Mesenchymal stem cell (in vitro differentiated cells and primary cell): ENCODE measurements at regions not wholly inside any gene's neighbourhood (a gene's known extent, or its start where the extent isn't known, plus 50 kb on each side); places are given as distances from the start of the nearest gene placed in this dataset.

ENCODE experiments used
- DNase-seq: peaks from one replicate; pipeline ENCODE4 v3.0.0-alpha.2; 2013
- H2AFZ ChIP-seq: one replicate; pipeline ENCODE4 v1.6.1; 2013; ENCODE audit warnings: low read depth, mild to moderate bottlenecking, control low read depth, inconsistent platforms, low read length, moderate library complexity
- H2AK5ac ChIP-seq: 2 replicates; pipeline ENCODE4 v1.6.1; 2013; ENCODE audit warnings: low read length, moderate library complexity, mild to moderate bottlenecking, inconsistent platforms; ENCODE audit not compliant: severe bottlenecking
- H2BK120ac ChIP-seq: one replicate; pipeline ENCODE4 v1.6.1; 2013; ENCODE audit warnings: low read depth, mild to moderate bottlenecking, inconsistent platforms, low read length, moderate library complexity
- H2BK12ac ChIP-seq, 2 experiments: one replicate each; pipeline ENCODE4 v1.6.1; 2013; ENCODE audit warnings: inconsistent platforms in 2 of 2, low read length in 2 of 2, mild to moderate bottlenecking in 2 of 2, moderate library complexity in 2 of 2, control low read depth in 1 of 2
- H2BK15ac ChIP-seq: one replicate; pipeline ENCODE4 v1.6.1; 2013; ENCODE audit warnings: mild to moderate bottlenecking, low read depth, inconsistent platforms; ENCODE audit not compliant: poor library complexity, severe bottlenecking
- H2BK5ac ChIP-seq: 2 replicates; pipeline ENCODE4 v1.6.1; 2013; ENCODE audit warnings: low read depth, mild to moderate bottlenecking, low read length, control low read depth, inconsistent platforms; ENCODE audit not compliant: poor library complexity, severe bottlenecking
- H3K14ac ChIP-seq, 2 experiments: one replicate each; pipeline ENCODE4 v1.6.1; 2013; ENCODE audit warnings: inconsistent platforms in 2 of 2, low read length in 2 of 2, control low read depth in 1 of 2, mild to moderate bottlenecking in 1 of 2, moderate library complexity in 1 of 2
- H3K18ac ChIP-seq, 2 experiments: one replicate each; pipeline ENCODE4 v1.6.1; 2013; ENCODE audit warnings: inconsistent platforms in 2 of 2, low read length in 2 of 2, control low read depth in 1 of 2, low read depth in 1 of 2, mild to moderate bottlenecking in 1 of 2
- H3K23ac ChIP-seq, 2 experiments: one replicate each; pipeline ENCODE4 v1.6.1; 2013; ENCODE audit warnings: inconsistent platforms in 2 of 2, low read length in 2 of 2, mild to moderate bottlenecking in 2 of 2, moderate library complexity in 2 of 2, control low read depth in 1 of 2
- H3K27ac ChIP-seq: 2 replicates; pipeline ENCODE4 v1.5.1; 2013; ENCODE audit warnings: mild to moderate bottlenecking, moderate library complexity, low read length, control low read depth, inconsistent platforms; ENCODE audit not compliant: poor library complexity, severe bottlenecking
- H3K27me3 ChIP-seq, 2 experiments: 2 replicates each; pipeline versions ENCODE4 v1.6.1 to v1.7.0; 2013; ENCODE audit warnings: low read length in 2 of 2, mild to moderate bottlenecking in 2 of 2, moderate library complexity in 2 of 2, control low read depth in 1 of 2, inconsistent platforms in 1 of 2; ENCODE audit not compliant: control insufficient read depth in 1 of 2, insufficient read depth in 1 of 2
- H3K36me3 ChIP-seq, 2 experiments: 2 replicates each; pipeline versions ENCODE4 v1.6.1 to v1.7.0; 2013; ENCODE audit warnings: low read length in 2 of 2, control low read depth in 1 of 2, inconsistent platforms in 1 of 2, low read depth in 1 of 2, mild to moderate bottlenecking in 1 of 2; ENCODE audit not compliant: insufficient read depth in 2 of 2, control insufficient read depth in 1 of 2
- H3K4ac ChIP-seq, 2 experiments: one replicate each; pipeline ENCODE4 v1.6.1; 2013; ENCODE audit warnings: inconsistent platforms in 2 of 2, low read length in 2 of 2, mild to moderate bottlenecking in 2 of 2, moderate library complexity in 2 of 2, control low read depth in 1 of 2, low read depth in 1 of 2
- H3K4me1 ChIP-seq: 2 replicates; pipeline ENCODE4 v1.6.1; 2013; ENCODE audit warnings: low read depth, low read length, control low read depth; ENCODE audit not compliant: control insufficient read depth, insufficient read depth
- H3K4me2 ChIP-seq: 2 replicates; pipeline ENCODE4 v1.6.1; 2013; ENCODE audit warnings: low read length, mild to moderate bottlenecking, inconsistent platforms; ENCODE audit not compliant: poor library complexity, severe bottlenecking
- H3K4me3 ChIP-seq, 2 experiments: 2 replicates each; pipeline versions ENCODE4 v1.5.1 to v1.7.0; 2013; ENCODE audit warnings: low read length in 2 of 2, mild to moderate bottlenecking in 2 of 2, control low read depth in 1 of 2, low read depth in 1 of 2; ENCODE audit not compliant: insufficient read depth in 1 of 2
- H3K79me1 ChIP-seq: replicated peaks from 2 replicates; pipeline ENCODE4 v1.6.1; 2013; ENCODE audit warnings: mild to moderate bottlenecking, control low read depth, low read length, inconsistent platforms; ENCODE audit not compliant: poor library complexity, severe bottlenecking
- H3K9ac ChIP-seq: 2 replicates; pipeline ENCODE4 v1.7.0; 2013; ENCODE audit warnings: mild to moderate bottlenecking, low read length, moderate library complexity
- H3K9me3 ChIP-seq: 2 replicates; pipeline ENCODE4 v1.7.0; 2013; ENCODE audit warnings: mild to moderate bottlenecking, low read length; ENCODE audit not compliant: control insufficient read depth
- H4K8ac ChIP-seq: one replicate; pipeline ENCODE4 v1.6.1; 2013; ENCODE audit warnings: inconsistent platforms, mild to moderate bottlenecking, low read length, moderate library complexity
- H4K91ac ChIP-seq: one replicate; pipeline ENCODE4 v1.6.1; 2013; ENCODE audit warnings: mild to moderate bottlenecking, low read length, inconsistent platforms
- WGBS: methylation state at CpG from one replicate; pipeline ENCODE4 v1.1.7; 2013; ENCODE audit warnings: mixed read lengths; 5-methylcytosine and 5-hydroxymethylcytosine counted together

GRCh38 chr11:70885281-70886231, 366.8 kb downstream of the SHANK2 start:
- H3K14ac ChIP-seq, result no peak overlapping the region
- H3K4me3 ChIP-seq, result peak overlapping the region in 1 of 2 experiments; percentile 56
- H2BK120ac ChIP-seq, result no peak overlapping the region
- no peaks in the 10 kb centered on the region for H3K79me1 ChIP-seq
- H4K91ac ChIP-seq, result no peak overlapping the region
- H3K9ac ChIP-seq, result peak overlapping the region; percentile 15
- no peak overlapping the region for H2AK5ac ChIP-seq
- WGBS, result 84% methylated on average over 42 of the region's 42 CpGs
- peak; percentile 54 for DNase-seq
- H3K27me3 ChIP-seq, result peaks cover 0 to 15% of the 10 kb centered on the region in 2 experiments
- peaks cover 0 to 3% of the 10 kb centered on the region in 2 experiments for H3K36me3 ChIP-seq
- peaks cover 7% of the 10 kb centered on the region for H3K9me3 ChIP-seq
- H2BK12ac ChIP-seq, result no peak overlapping the region
- no peak overlapping the region for H2BK15ac ChIP-seq
- H2BK5ac ChIP-seq, result no peak overlapping the region
- H3K27ac ChIP-seq, result no peak overlapping the region
- H3K18ac ChIP-seq, result no peak overlapping the region
- no peak overlapping the region for H3K4me2 ChIP-seq
- no peak overlapping the region for H2AFZ ChIP-seq
- no peaks in the 10 kb centered on the region for H3K4me1 ChIP-seq
- H4K8ac ChIP-seq, result peak overlapping the region; percentile 12
- H3K23ac ChIP-seq, result no peak overlapping the region
- no peak overlapping the region for H3K4ac ChIP-seq

GRCh38 chr11:70886256-70886655, 366.1 kb downstream of the SHANK2 start:
- Histone ChIP-seq H3K27me3 (peaks cover 0 to 15% of the 10 kb centered on the region in 2 experiments), H3K14ac (no peak overlapping the region), H2BK120ac (no peak overlapping the region), H4K91ac (no peak overlapping the region), H3K23ac (no peak overlapping the region), H3K4me2 (no peak overlapping the region), H2BK12ac (no peak overlapping the region), H3K27ac (no peak overlapping the region), H3K9me3 (peaks cover 7% of the 10 kb centered on the region), H3K4ac (no peak overlapping the region), H4K8ac (no peak overlapping the region), H3K9ac (peak overlapping the region; percentile 15), H3K79me1 (no peaks in the 10 kb centered on the region), H3K4me1 (no peaks in the 10 kb centered on the region), H3K18ac (no peak overlapping the region), H2AFZ (no peak overlapping the region), H2BK5ac (no peak overlapping the region), H2AK5ac (no peak overlapping the region), H3K4me3 (peak overlapping the region in 1 of 2 experiments; percentile 56), H2BK15ac (no peak overlapping the region), H3K36me3 (peaks cover 0 to 3% of the 10 kb centered on the region in 2 experiments)
- 73% methylated on average over 4 of the region's 4 CpGs for WGBS
- DNase-seq, result no peak

- Histone ChIP-seq H3K27ac (no peak overlapping the region), H3K36me3 (peaks cover 0 to 3% of the 10 kb centered on the region in 2 experiments)
- WGBS, result 87% methylated on average over 21 of the region's 21 CpGs
Measured at GRCh38 chr11:70886676-70887541, 365.5 kb downstream of the SHANK2 start.

GRCh38 chr11:70887542-70887827, 364.9 kb downstream of the SHANK2 start:
- H3K4ac ChIP-seq, result no peak overlapping the region
- no peaks in the 10 kb centered on the region for H3K79me1 ChIP-seq
- H2BK12ac ChIP-seq, result no peak overlapping the region
- H3K4me1 ChIP-seq, result no peaks in the 10 kb centered on the region
- H4K8ac ChIP-seq, result no peak overlapping the region
- H3K4me3 ChIP-seq, result no peak overlapping the region
- 80% methylated on average over 2 of the region's 2 CpGs for WGBS
- no peak overlapping the region for H2AK5ac ChIP-seq
- H2BK5ac ChIP-seq, result no peak overlapping the region
- no peak overlapping the region for H3K23ac ChIP-seq
- no peak overlapping the region for H3K4me2 ChIP-seq
- H3K9me3 ChIP-seq, result peaks cover 7% of the 10 kb centered on the region
- peaks cover 0 to 3% of the 10 kb centered on the region in 2 experiments for H3K36me3 ChIP-seq
- peaks cover 0 to 15% of the 10 kb centered on the region in 2 experiments for H3K27me3 ChIP-seq
- H3K9ac ChIP-seq, result no peak overlapping the region
- H2BK120ac ChIP-seq, result no peak overlapping the region
- H2AFZ ChIP-seq, result no peak overlapping the region
- no peak for DNase-seq
- no peak overlapping the region for H3K14ac ChIP-seq
- no peak overlapping the region for H3K18ac ChIP-seq
- H4K91ac ChIP-seq, result no peak overlapping the region
- no peak overlapping the region for H2BK15ac ChIP-seq
- no peak overlapping the region for H3K27ac ChIP-seq

More at GRCh38 chr11:70886676-70887541, 365.5 kb downstream of the SHANK2 start:
- H2AK5ac ChIP-seq, result no peak overlapping the region
- H3K23ac ChIP-seq, result no peak overlapping the region
- no peaks in the 10 kb centered on the region for H3K4me1 ChIP-seq
- no peak overlapping the region for H2BK15ac ChIP-seq
- peaks cover 7% of the 10 kb centered on the region for H3K9me3 ChIP-seq
- no peak overlapping the region for H4K91ac ChIP-seq
- H3K79me1 ChIP-seq, result no peaks in the 10 kb centered on the region
- no peak overlapping the region for H2BK120ac ChIP-seq
- no peak overlapping the region for H3K9ac ChIP-seq
- no peak overlapping the region for H2BK12ac ChIP-seq
- H3K27me3 ChIP-seq, result peaks cover 0 to 15% of the 10 kb centered on the region in 2 experiments
- no peak overlapping the region for H3K14ac ChIP-seq
- H2BK5ac ChIP-seq, result no peak overlapping the region
- H3K4me3 ChIP-seq, result no peak overlapping the region
- no peak for DNase-seq
- H2AFZ ChIP-seq, result no peak overlapping the region
- no peak overlapping the region for H3K4me2 ChIP-seq
- H3K18ac ChIP-seq, result no peak overlapping the region
- H3K4ac ChIP-seq, result no peak overlapping the region
- no peak overlapping the region for H4K8ac ChIP-seq
